ENCODE measurements at regions not wholly inside any gene's neighbourhood (a gene's known extent, or its start where the extent isn't known, plus 50 kb on each side); places are given as distances from the start of the nearest gene placed in this dataset.

- TF ChIP-seq CTCF (IDR thresholded peaks at IDR 0.05): no peak
- TF ChIP-seq POLR2A (IDR thresholded peaks at IDR 0.05): no peak
- no peak for TF ChIP-seq POLR2AphosphoS5 (IDR thresholded peaks at IDR 0.05; ENCODE audit: insufficient read depth in 1 of 2, low read depth in 1 of 2)
These were observed 241.9 kb upstream of the DCN start for GRCh38 chr12:91424506-91424905.
